Vagina (tissue), 2 donors: ENCODE measurements at regions not wholly inside any gene's neighbourhood (a gene's known extent, or its start where the extent isn't known, plus 50 kb on each side); places are given as distances from the start of the nearest gene placed in this dataset.

Experiments used
- POLR2A ChIP-seq, 2 donors: fragments of 450-650 bp; IDR thresholded peaks; one replicate each; pipeline ENCODE4 v1.6.1; 2017; ENCODE audit warnings: antibody characterized with exemption in 2 of 2, mild to moderate bottlenecking in 2 of 2, moderate library complexity in 2 of 2
- POLR2AphosphoS5 ChIP-seq, 2 donors: sonication (generic); formaldehyde crosslinking; IDR thresholded peaks; one replicate each; pipeline ENCODE4 v1.9.0; 2017; ENCODE audit warnings: antibody characterized with exemption in 2 of 2, mild to moderate bottlenecking in 2 of 2, low read depth in 1 of 2; ENCODE audit not compliant: insufficient read depth in 1 of 2
- TF ChIP-seq, protein P1 (sequence below), 3 experiments: fragments of 450-650 bp in 2 of 3; fragments of 200-600 bp in 1 of 3; sonication (generic) in 1 of 3; IDR thresholded peaks; one replicate each; pipeline ENCODE4 v1.5.1; 2017 to 2019; ENCODE audit warnings: antibody characterized with exemption in 3 of 3, mild to moderate bottlenecking in 2 of 3, moderate library complexity in 2 of 3

DNA sequence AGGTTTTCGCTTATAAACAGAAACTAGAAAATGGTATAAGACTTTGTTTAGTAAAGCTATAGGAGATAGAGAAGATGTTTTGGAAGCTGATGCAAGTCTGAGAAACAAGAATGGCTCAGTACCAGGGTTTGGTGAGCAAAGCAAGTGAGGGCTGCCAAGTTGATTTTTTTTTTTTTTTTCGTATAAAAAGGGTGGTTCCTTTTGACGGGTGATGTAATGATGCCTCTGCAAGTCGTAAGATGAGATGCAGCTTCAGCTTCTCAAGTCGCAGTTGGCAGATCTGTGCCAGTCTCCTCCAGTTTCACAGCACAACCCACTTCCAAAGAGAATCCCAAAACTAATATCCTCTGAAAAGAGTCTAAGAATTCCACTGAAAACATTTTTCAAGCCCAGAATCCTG, 252.8 kb upstream of the CDH4 start:
- TF ChIP-seq, protein P1, sequence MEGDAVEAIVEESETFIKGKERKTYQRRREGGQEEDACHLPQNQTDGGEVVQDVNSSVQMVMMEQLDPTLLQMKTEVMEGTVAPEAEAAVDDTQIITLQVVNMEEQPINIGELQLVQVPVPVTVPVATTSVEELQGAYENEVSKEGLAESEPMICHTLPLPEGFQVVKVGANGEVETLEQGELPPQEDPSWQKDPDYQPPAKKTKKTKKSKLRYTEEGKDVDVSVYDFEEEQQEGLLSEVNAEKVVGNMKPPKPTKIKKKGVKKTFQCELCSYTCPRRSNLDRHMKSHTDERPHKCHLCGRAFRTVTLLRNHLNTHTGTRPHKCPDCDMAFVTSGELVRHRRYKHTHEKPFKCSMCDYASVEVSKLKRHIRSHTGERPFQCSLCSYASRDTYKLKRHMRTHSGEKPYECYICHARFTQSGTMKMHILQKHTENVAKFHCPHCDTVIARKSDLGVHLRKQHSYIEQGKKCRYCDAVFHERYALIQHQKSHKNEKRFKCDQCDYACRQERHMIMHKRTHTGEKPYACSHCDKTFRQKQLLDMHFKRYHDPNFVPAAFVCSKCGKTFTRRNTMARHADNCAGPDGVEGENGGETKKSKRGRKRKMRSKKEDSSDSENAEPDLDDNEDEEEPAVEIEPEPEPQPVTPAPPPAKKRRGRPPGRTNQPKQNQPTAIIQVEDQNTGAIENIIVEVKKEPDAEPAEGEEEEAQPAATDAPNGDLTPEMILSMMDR (IDR thresholded peaks at IDR 0.05): no peak
- TF ChIP-seq POLR2A (IDR thresholded peaks at IDR 0.05) (no peak), POLR2AphosphoS5 (IDR thresholded peaks at IDR 0.05; ENCODE audit: insufficient read depth in 1 of 2, low read depth in 1 of 2) (no peak)
